Muscle of leg (tissue), 3 donors: ENCODE measurements at regions not wholly inside any gene's neighbourhood (a gene's known extent, or its start where the extent isn't known, plus 50 kb on each side); places are given as distances from the start of the nearest gene placed in this dataset.

Experiments used
- DNase-seq: peaks from one replicate; pipeline ENCODE4 v3.0.0; 2013
- H3K27ac ChIP-seq: one replicate; pipeline ENCODE4 v1.5.1; 2013; ENCODE audit warnings: mild to moderate bottlenecking, low read length, control low read depth
- H3K27me3 ChIP-seq: one replicate; pipeline ENCODE4 v1.6.1; 2013; ENCODE audit warnings: low read length; ENCODE audit not compliant: control insufficient read depth, insufficient read depth
- H3K36me3 ChIP-seq: one replicate; pipeline ENCODE4 v1.6.1; 2013; ENCODE audit warnings: low read length; ENCODE audit not compliant: control insufficient read depth, insufficient read depth
- H3K4me1 ChIP-seq: one replicate; pipeline ENCODE4 v1.6.1; 2013; ENCODE audit warnings: low read length; ENCODE audit not compliant: control insufficient read depth, insufficient read depth
- H3K4me3 ChIP-seq: one replicate; pipeline ENCODE4 v1.5.1; 2013; ENCODE audit warnings: low read length, control low read depth
- H3K9me3 ChIP-seq: replicated peaks from 2 replicates; pipeline ENCODE4 v1.6.1; 2013; ENCODE audit warnings: low read depth, low read length; ENCODE audit not compliant: control insufficient read depth
- WGBS: methylation state at CpG from one replicate; pipeline ENCODE4 v1.1.5; 2013; ENCODE audit warnings: missing lambda C conversion rate; ENCODE audit not compliant: insufficient coverage; 5-methylcytosine and 5-hydroxymethylcytosine counted together

- Histone ChIP-seq H3K4me3 (no peak overlapping the region), H3K36me3 (no peaks in the 10 kb centered on the region), H3K27me3 (no peaks in the 10 kb centered on the region), H3K4me1 (peaks cover 12% of the 10 kb centered on the region), H3K9me3 (no peaks in the 10 kb centered on the region), H3K27ac (no peak overlapping the region)
- WGBS: 67% methylated on average over 1 of the region's 3 CpGs
- DNase-seq: no peak
Measured at GRCh38 chr5:68529581-68529980, 314.0 kb downstream of the PIK3R1 start.

GRCh38 chr5:68531970-68532369, 316.4 kb downstream of the PIK3R1 start:
- H3K27ac ChIP-seq: no peak overlapping the region
- no peaks in the 10 kb centered on the region for H3K27me3 ChIP-seq
- H3K9me3 ChIP-seq: no peaks in the 10 kb centered on the region
- DNase-seq: no peak
- no peak overlapping the region for H3K4me3 ChIP-seq
- H3K36me3 ChIP-seq: no peaks in the 10 kb centered on the region
- H3K4me1 ChIP-seq: peaks cover 14% of the 10 kb centered on the region
- WGBS: 100% methylated on average over 2 of the region's 4 CpGs

DNA sequence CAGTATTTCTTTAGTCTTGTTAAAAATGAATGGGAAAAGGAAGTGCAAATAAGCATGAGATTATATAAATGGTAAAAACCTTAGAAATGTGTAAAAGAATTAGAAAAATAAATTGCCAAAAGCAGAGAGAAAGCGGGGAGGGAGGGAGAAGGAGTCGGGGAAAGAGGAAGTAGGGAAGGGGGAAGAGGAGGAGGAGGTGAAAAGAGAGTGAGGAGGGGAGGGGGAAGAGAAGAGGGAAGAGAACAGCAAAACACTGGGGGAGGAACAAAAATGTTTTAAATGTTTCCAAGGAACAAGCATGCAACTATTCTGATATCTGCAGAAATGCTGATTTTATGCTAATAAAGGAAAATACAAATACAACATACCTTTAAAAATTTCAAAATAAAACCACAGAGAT, 317.5 kb downstream of the PIK3R1 start:
- WGBS: 50% methylated on average over 2 of the region's 2 CpGs
- Histone ChIP-seq H3K4me3 (no peak overlapping the region), H3K4me1 (peaks cover 14% of the 10 kb centered on the region), H3K36me3 (no peaks in the 10 kb centered on the region), H3K27me3 (no peaks in the 10 kb centered on the region), H3K27ac (no peak overlapping the region), H3K9me3 (no peaks in the 10 kb centered on the region)
- no peak for DNase-seq

DNA sequence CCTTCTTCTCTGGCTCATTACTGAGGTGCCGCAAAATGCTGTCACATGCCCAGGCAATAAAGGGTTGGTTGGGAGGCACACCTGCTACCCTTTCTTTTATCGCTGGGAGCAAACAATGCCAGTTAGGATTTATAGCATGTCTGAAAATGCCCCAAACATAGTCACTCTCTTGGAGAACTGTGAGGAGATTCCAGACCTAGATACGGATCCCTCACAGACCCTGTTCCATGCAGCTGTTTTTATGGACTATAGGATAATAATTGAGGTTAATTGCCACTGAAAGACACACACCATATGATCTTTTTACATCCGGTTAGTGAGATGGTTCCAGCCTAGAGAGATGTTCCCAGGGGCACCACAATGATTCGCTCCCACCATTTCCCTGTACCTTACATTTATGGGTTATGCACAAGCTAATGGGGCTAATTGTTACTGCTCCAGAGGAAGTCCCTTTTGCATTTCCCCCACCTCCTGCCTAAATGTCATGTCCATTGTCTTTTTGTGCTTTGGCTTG, 318.1 kb downstream of the PIK3R1 start:
- 67% methylated on average over 1 of the region's 5 CpGs for WGBS
- Histone ChIP-seq H3K4me1 (peaks cover 14% of the 10 kb centered on the region), H3K36me3 (no peaks in the 10 kb centered on the region), H3K9me3 (no peaks in the 10 kb centered on the region), H3K4me3 (no peak overlapping the region), H3K27me3 (no peaks in the 10 kb centered on the region), H3K27ac (peak overlapping the region; percentile 22)
- DNase-seq: peak; percentile 54

DNA sequence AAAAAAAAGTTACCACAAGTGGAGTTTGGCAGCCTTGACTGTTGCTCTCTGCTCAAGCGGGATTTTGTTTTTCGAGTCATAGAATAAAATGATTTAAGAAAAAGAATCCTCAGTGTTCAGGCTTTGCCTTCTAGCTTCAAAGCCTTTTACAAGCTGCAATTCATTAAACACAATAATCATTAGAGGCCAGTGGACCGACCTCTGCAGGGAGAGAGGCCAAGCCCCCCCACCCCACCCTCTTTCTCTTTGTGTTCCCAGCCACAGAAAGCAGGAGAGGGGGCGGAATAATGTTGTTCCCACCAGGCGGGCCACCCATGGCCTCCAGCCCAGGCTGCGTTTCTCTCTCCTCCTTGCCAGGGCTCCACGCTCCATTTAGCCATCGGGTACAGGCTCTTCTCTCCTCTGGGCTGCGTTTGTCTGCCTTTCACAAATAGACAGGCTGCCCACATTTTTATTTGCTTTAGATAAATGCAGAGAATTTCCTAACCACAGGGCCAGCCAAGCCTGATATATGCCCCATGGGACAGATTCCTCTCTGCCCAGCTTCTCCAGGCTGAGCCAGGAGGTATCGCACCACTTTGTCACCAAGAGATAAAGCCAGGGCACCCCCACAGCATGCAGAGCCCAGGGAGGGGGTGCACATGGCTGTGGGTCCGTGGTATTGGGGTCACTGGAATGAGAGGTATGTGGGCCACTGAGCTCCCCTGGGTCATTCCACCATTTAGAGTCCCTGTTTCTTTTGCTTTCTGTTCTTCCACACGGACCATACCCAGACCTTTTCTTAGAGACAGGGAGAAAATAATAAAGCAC, 318.8 kb downstream of the PIK3R1 start:
- Histone ChIP-seq H3K4me3 (no peak overlapping the region), H3K9me3 (no peaks in the 10 kb centered on the region), H3K36me3 (no peaks in the 10 kb centered on the region), H3K27me3 (no peaks in the 10 kb centered on the region), H3K27ac (peak overlapping the region; percentile 22), H3K4me1 (peaks cover 14% of the 10 kb centered on the region)
- DNase-seq: peak; percentile 65
- WGBS: 7% methylated on average over 6 of the region's 12 CpGs

- no peak for DNase-seq
- Histone ChIP-seq H3K9me3 (no peaks in the 10 kb centered on the region), H3K27ac (no peak overlapping the region), H3K27me3 (no peaks in the 10 kb centered on the region), H3K4me3 (no peak overlapping the region), H3K36me3 (no peaks in the 10 kb centered on the region), H3K4me1 (peaks cover 14% of the 10 kb centered on the region)
- 70% methylated on average over 3 of the region's 8 CpGs for WGBS
Measured at GRCh38 chr5:68534956-68535520, 319.5 kb downstream of the PIK3R1 start.

DNA sequence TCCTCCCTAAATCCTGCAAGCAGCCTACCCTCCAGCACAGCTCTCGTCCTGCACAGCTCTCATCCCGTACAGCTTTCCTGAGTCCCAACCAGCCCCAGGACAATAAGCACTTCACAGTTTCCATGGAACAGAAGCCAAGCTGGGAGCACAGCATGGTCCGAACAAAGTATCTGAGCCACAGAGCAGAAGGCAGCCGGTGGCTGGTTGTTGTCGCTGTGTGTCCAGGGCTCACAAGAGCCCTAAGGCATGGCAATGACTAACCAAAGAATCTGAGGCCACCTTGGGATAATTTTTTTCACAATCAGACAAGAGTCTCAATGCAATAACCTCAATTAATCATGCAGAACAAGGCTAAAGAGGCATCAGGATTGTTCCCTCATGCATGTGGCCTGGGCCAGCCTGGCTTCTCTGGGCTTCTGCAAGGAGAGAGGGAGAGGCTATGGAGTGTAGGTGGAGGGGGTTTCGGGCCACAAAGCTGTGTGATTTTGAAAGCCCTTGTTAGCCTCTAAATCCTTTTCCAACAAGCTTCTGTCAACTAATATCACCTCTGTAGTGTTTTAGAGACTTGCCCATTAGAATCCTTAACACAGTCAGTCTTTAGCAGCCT, 323.4 kb downstream of the PIK3R1 start:
- H3K9me3 ChIP-seq: no peaks in the 10 kb centered on the region
- no peak overlapping the region for H3K4me3 ChIP-seq
- no peaks in the 10 kb centered on the region for H3K27me3 ChIP-seq
- no peak for DNase-seq
- WGBS: 87% methylated on average over 5 of the region's 6 CpGs
- no peak overlapping the region for H3K27ac ChIP-seq
- H3K4me1 ChIP-seq: peaks cover 8% of the 10 kb centered on the region
- H3K36me3 ChIP-seq: no peaks in the 10 kb centered on the region

- Histone ChIP-seq H3K9me3 (no peaks in the 10 kb centered on the region), H3K4me3 (no peak overlapping the region), H3K36me3 (no peaks in the 10 kb centered on the region), H3K27me3 (no peaks in the 10 kb centered on the region), H3K27ac (no peak overlapping the region), H3K4me1 (no peaks in the 10 kb centered on the region)
- DNase-seq: no peak
- WGBS: 94% methylated on average over 3 of the region's 9 CpGs
Measured at GRCh38 chr5:68540798-68541590, 325.4 kb downstream of the PIK3R1 start.

GRCh38 chr5:68542207-68542606, 326.7 kb downstream of the PIK3R1 start:
- H3K27me3 ChIP-seq: no peaks in the 10 kb centered on the region
- H3K27ac ChIP-seq: no peak overlapping the region
- WGBS: no CpG with 5 or more reads among the region's 1 CpG
- DNase-seq: no peak
- no peaks in the 10 kb centered on the region for H3K9me3 ChIP-seq
- H3K4me3 ChIP-seq: no peak overlapping the region
- no peaks in the 10 kb centered on the region for H3K36me3 ChIP-seq
- no peaks in the 10 kb centered on the region for H3K4me1 ChIP-seq

GRCh38 chr5:68543212-68543611, 327.7 kb downstream of the PIK3R1 start:
- Histone ChIP-seq H3K27ac (no peak overlapping the region), H3K36me3 (no peaks in the 10 kb centered on the region), H3K27me3 (no peaks in the 10 kb centered on the region), H3K4me3 (no peak overlapping the region), H3K9me3 (no peaks in the 10 kb centered on the region), H3K4me1 (no peaks in the 10 kb centered on the region)
- DNase-seq: no peak
- WGBS: no CpG with 5 or more reads among the region's 2 CpGs
